Liver (tissue), 8 donors: ENCODE measurements at regions not wholly inside any gene's neighbourhood (a gene's known extent, or its start where the extent isn't known, plus 50 kb on each side); places are given as distances from the start of the nearest gene placed in this dataset.

Source experiments
- DNase-seq: peaks from one replicate; pipeline ENCODE4 v3.0.0-alpha.2; 2017; ENCODE audit warnings: low spot score
- H3K27ac ChIP-seq, 2 donors: one replicate each; pipeline ENCODE4 v1.7.0; 2013; ENCODE audit warnings: inconsistent platforms in 2 of 2, low read length in 2 of 2, control low read depth in 1 of 2, low read depth in 1 of 2, mild to moderate bottlenecking in 1 of 2
- H3K27me3 ChIP-seq, 4 donors: one replicate each; pipeline versions ENCODE4 v1.6.1 to v1.7.0; 2013; ENCODE audit warnings: low read length in 3 of 4, inconsistent platforms in 1 of 4, mild to moderate bottlenecking in 1 of 4, moderate library complexity in 1 of 4; ENCODE audit not compliant: control insufficient read depth in 4 of 4, insufficient read depth in 4 of 4
- H3K36me3 ChIP-seq, 4 donors: one replicate each; pipeline versions ENCODE4 v1.6.1 to v1.7.0; 2013; ENCODE audit warnings: low read length in 3 of 4, mild to moderate bottlenecking in 3 of 4, low read depth in 1 of 4, moderate library complexity in 1 of 4; ENCODE audit not compliant: control insufficient read depth in 4 of 4, insufficient read depth in 3 of 4
- H3K4me1 ChIP-seq, 4 donors: one replicate each; pipeline versions ENCODE4 v1.6.1 to v1.7.0; 2013; ENCODE audit warnings: low read length in 3 of 4, mild to moderate bottlenecking in 3 of 4, moderate library complexity in 1 of 4; ENCODE audit not compliant: control insufficient read depth in 4 of 4, insufficient read depth in 4 of 4
- H3K4me3 ChIP-seq, 3 donors: one replicate each; pipeline versions ENCODE4 v1.6.1 to v1.7.0; 2013; ENCODE audit warnings: low read length in 3 of 3, control low read depth in 1 of 3, low read depth in 1 of 3, mild to moderate bottlenecking in 1 of 3
- H3K9ac ChIP-seq, 2 donors: one replicate each; pipeline ENCODE4 v1.7.0; 2013; ENCODE audit warnings: low read length in 2 of 2, mild to moderate bottlenecking in 2 of 2, moderate library complexity in 2 of 2, control low read depth in 1 of 2, low read depth in 1 of 2
- H3K9me3 ChIP-seq, 4 donors: one replicate each; pipeline versions ENCODE4 v1.6.1 to v1.7.0; 2013; ENCODE audit warnings: low read length in 3 of 4; ENCODE audit not compliant: control insufficient read depth in 4 of 4
- CTCF ChIP-seq: fragments of 150-350 bp; IDR thresholded peaks from 2 replicates; pipeline ENCODE4 v1.5.1; 2017; ENCODE audit warnings: improper control_type of control experiment, low read depth, low read length; ENCODE audit not compliant: missing input control
- EGR1 ChIP-seq, 2 donors: IDR thresholded peaks; 2 replicates each; pipeline ENCODE4 v1.6.1; 2016 to 2018; ENCODE audit warnings: antibody characterized with exemption in 2 of 2, low read depth in 2 of 2
- FOXA2 ChIP-seq: IDR thresholded peaks from 2 replicates; pipeline ENCODE4 v1.6.1; 2016; ENCODE audit warnings: antibody characterized with exemption
- HNF4A ChIP-seq, 2 donors: conservative IDR thresholded peaks; 2 replicates each; pipeline ENCODE4 v1.6.1; 2016; ENCODE audit warnings: antibody characterized with exemption in 2 of 2, mild to moderate bottlenecking in 2 of 2
- HNF4G ChIP-seq: IDR thresholded peaks from 2 replicates; pipeline ENCODE4 v1.6.1; 2016; ENCODE audit warnings: antibody characterized with exemption
- JUND ChIP-seq, 2 donors: IDR thresholded peaks; 2 replicates each; pipeline ENCODE4 v1.6.1; 2016; ENCODE audit warnings: antibody characterized with exemption in 2 of 2
- MAX ChIP-seq: IDR thresholded peaks from 2 replicates; pipeline ENCODE4 v1.6.1; 2016; ENCODE audit warnings: antibody characterized with exemption
- RAD21 ChIP-seq, 2 donors: IDR thresholded peaks; 2 replicates each; pipeline ENCODE4 v1.6.1; 2016; ENCODE audit warnings: antibody characterized with exemption in 2 of 2, mild to moderate bottlenecking in 2 of 2
- REST ChIP-seq: IDR thresholded peaks from 2 replicates; pipeline ENCODE4 v1.6.1; 2016; ENCODE audit warnings: antibody characterized with exemption, mild to moderate bottlenecking
- RXRA ChIP-seq, 2 donors: IDR thresholded peaks; 2 replicates each; pipeline ENCODE4 v1.6.1; 2017 to 2018; ENCODE audit warnings: antibody characterized with exemption in 2 of 2, mild to moderate bottlenecking in 1 of 2
- SP1 ChIP-seq: IDR thresholded peaks from 2 replicates; pipeline ENCODE4 v1.6.1; 2018; ENCODE audit warnings: antibody characterized with exemption, mild to moderate bottlenecking
- ZBTB33 ChIP-seq: IDR thresholded peaks from 2 replicates; pipeline ENCODE4 v1.6.1; 2016; ENCODE audit warnings: antibody characterized with exemption
- WGBS: extraction: QIAGEN DNeasy Blood & Tissue Kit; methylation state at CpG from one replicate; pipeline ENCODE4 v1.1.7; 2013; 5-methylcytosine and 5-hydroxymethylcytosine counted together
- donor health status: healthy.
- donor health status: healthy.
- donor health status: healthy.
- donor health status: healthy.
- donor health status: healthy.

- no peak for TF ChIP-seq REST
- TF ChIP-seq MAX: no peak
Measured at GRCh38 chr20:1838556-1839279, 56.5 kb upstream of the SIRPA start (continued).

- Histone ChIP-seq H3K4me3 (no peak overlapping the region), H3K9ac (no peak overlapping the region), H3K36me3 (no peaks in the 10 kb centered on the region), H3K27ac (no peak overlapping the region), H3K4me1 (no peaks in the 10 kb centered on the region), H3K9me3 (no peaks in the 10 kb centered on the region), H3K27me3 (no peaks in the 10 kb centered on the region)
- no peak for DNase-seq
- TF ChIP-seq FOXA2 (no peak), REST (no peak), HNF4G (no peak), CTCF (no peak), MAX (no peak), SP1 (no peak), RAD21 (IDR thresholded peaks at IDR 0.05) (no peak), RXRA (IDR thresholded peaks at IDR 0.05) (no peak), HNF4A (conservative IDR thresholded peaks at IDR 0.05) (no peak), EGR1 (IDR thresholded peaks at IDR 0.05; ENCODE audit: low read depth in 2 of 2) (no peak), JUND (IDR thresholded peaks at IDR 0.05) (no peak), ZBTB33 (no peak)
- WGBS: 77% methylated on average over 16 of the region's 16 CpGs
Measured at GRCh38 chr20:1835186-1836035, 59.8 kb upstream of the SIRPA start.
